Muscle of back (tissue), 3 donors: ENCODE measurements at regions not wholly inside any gene's neighbourhood (a gene's known extent, or its start where the extent isn't known, plus 50 kb on each side); places are given as distances from the start of the nearest gene placed in this dataset.

ENCODE experiments used
- DNase-seq, 3 donors: peaks; one replicate each; pipeline versions ENCODE4 v3.0.0 to v3.0.0-alpha.2; 2013

GRCh38 chr2:12663306-12664037 is 53.3 kb upstream of the TRIB2 start:
- DNase-seq: no peak

DNA sequence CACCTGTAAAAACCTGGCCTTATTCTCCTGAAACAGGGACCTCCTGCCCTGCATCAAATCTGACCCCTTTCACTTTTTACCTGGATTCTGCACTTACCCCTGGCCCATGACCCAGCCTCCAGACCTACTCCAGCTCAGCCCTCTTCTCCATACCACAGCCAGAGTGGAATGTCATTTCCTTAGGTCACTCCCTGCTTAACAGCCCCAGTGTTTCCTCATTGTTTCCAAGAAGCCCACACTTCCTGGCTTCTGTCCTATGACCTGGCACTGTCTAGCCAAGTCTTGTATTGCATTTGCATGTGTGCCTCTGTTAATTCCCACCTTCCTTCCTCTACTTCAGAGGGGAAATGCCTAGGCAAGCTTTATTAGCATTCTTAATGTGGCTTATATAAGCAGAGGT is 51.4 kb upstream of the TRIB2 start:
- DNase-seq: no peak

- DNase-seq: no peak
Measured at GRCh38 chr2:12666445-12666844, 50.3 kb upstream of the TRIB2 start.
